ENCODE measurements at regions not wholly inside any gene's neighbourhood (a gene's known extent, or its start where the extent isn't known, plus 50 kb on each side); places are given as distances from the start of the nearest gene placed in this dataset.

- no peak for DNase-seq
- TF ChIP-seq POLR2A (IDR thresholded peaks at IDR 0.05) (no peak), CTCF (IDR thresholded peaks at IDR 0.05) (no peak)
- H3K4me3 ChIP-seq: no peak overlapping the region
- H3K4me1 ChIP-seq: no peaks in the 10 kb centered on the region
- WGBS, 2 donors: 47 to 53% methylated on average over 2 of the region's 2 CpGs
- H3K27ac ChIP-seq: no peak overlapping the region
- H3K27me3 ChIP-seq: no peaks in the 10 kb centered on the region
- H3K9me3 ChIP-seq: no peaks in the 10 kb centered on the region
- H3K36me3 ChIP-seq: no peaks in the 10 kb centered on the region
- intact Hi-C loops (cut with DNase I): no loop called here
These were observed 425.2 kb downstream of the TTLL7 start for GRCh38 chr1:83573776-83574175.

GRCh38 chr1:83571536-83571935 is 427.4 kb downstream of the TTLL7 start:
- 74 to 91% methylated on average over 3 of the region's 3 CpGs for WGBS, 2 donors
- Histone ChIP-seq H3K27me3 (no peaks in the 10 kb centered on the region), H3K4me3 (no peak overlapping the region), H3K9me3 (no peaks in the 10 kb centered on the region), H3K4me1 (no peaks in the 10 kb centered on the region), H3K27ac (no peak overlapping the region), H3K36me3 (no peaks in the 10 kb centered on the region)
- no peak for DNase-seq
- intact Hi-C loops (cut with DNase I): no loop called here
- TF ChIP-seq CTCF (IDR thresholded peaks at IDR 0.05): no peak
- no peak for TF ChIP-seq POLR2A (IDR thresholded peaks at IDR 0.05)

GRCh38 chr1:83561346-83561745 is 437.6 kb downstream of the TTLL7 start:
- intact Hi-C loops (cut with DNase I): no loop called here
- no peak for DNase-seq
- Histone ChIP-seq H3K27me3 (no peaks in the 10 kb centered on the region), H3K4me3 (no peak overlapping the region), H3K27ac (no peak overlapping the region), H3K4me1 (no peaks in the 10 kb centered on the region), H3K36me3 (no peaks in the 10 kb centered on the region), H3K9me3 (no peaks in the 10 kb centered on the region)
- TF ChIP-seq POLR2A (IDR thresholded peaks at IDR 0.05) (no peak), CTCF (IDR thresholded peaks at IDR 0.05) (no peak)
- WGBS, 2 donors: 84 to 93% methylated on average over 2 of the region's 2 CpGs

GRCh38 chr1:83559129-83559840 is 439.6 kb downstream of the TTLL7 start:
- H3K36me3 ChIP-seq: no peaks in the 10 kb centered on the region
- no peaks in the 10 kb centered on the region for H3K27me3 ChIP-seq
- intact Hi-C loops (cut with DNase I): no loop called here
- no peaks in the 10 kb centered on the region for H3K9me3 ChIP-seq
- no peak for DNase-seq
- 53 to 56% methylated on average over 7 of the region's 7 CpGs for WGBS, 2 donors
- TF ChIP-seq POLR2A (IDR thresholded peaks at IDR 0.05) (no peak), CTCF (IDR thresholded peaks at IDR 0.05) (no peak)
- no peaks in the 10 kb centered on the region for H3K4me1 ChIP-seq
- no peak overlapping the region for H3K4me3 ChIP-seq
- no peak overlapping the region for H3K27ac ChIP-seq

- Histone ChIP-seq H3K4me3 (no peak overlapping the region), H3K36me3 (no peaks in the 10 kb centered on the region), H3K27me3 (no peaks in the 10 kb centered on the region), H3K4me1 (no peaks in the 10 kb centered on the region), H3K9me3 (no peaks in the 10 kb centered on the region), H3K27ac (no peak overlapping the region)
- 38 to 58% methylated on average over 8 of the region's 8 CpGs for WGBS, 2 donors
- DNase-seq: no peak
- TF ChIP-seq CTCF (IDR thresholded peaks at IDR 0.05): no peak
- intact Hi-C loops (cut with DNase I): no loop called here
These were observed 443.1 kb downstream of the TTLL7 start for GRCh38 chr1:83555871-83556270.
